Stimulated activated CD8-positive, alpha-beta memory T cell treated with anti-CD3 and anti-CD28 coated beads, Interleukin-15, amount 100 ng/mL, for 1 hour (primary cell): ENCODE measurements at regions not wholly inside any gene's neighbourhood (a gene's known extent, or its start where the extent isn't known, plus 50 kb on each side); places are given as distances from the start of the nearest gene placed in this dataset.

Experiments
- DNase-seq: peaks from one replicate; pipeline ENCODE4 v3.0.0-alpha.2; 2020; ENCODE audit warnings: low read depth

GRCh38 chr13:40220299-40220935 lies 446.0 kb downstream of the FOXO1 start:
- no peak for DNase-seq

- DNase-seq, result no peak
Observed at GRCh38 chr13:40221131-40221459, 445.3 kb downstream of the FOXO1 start.

DNA sequence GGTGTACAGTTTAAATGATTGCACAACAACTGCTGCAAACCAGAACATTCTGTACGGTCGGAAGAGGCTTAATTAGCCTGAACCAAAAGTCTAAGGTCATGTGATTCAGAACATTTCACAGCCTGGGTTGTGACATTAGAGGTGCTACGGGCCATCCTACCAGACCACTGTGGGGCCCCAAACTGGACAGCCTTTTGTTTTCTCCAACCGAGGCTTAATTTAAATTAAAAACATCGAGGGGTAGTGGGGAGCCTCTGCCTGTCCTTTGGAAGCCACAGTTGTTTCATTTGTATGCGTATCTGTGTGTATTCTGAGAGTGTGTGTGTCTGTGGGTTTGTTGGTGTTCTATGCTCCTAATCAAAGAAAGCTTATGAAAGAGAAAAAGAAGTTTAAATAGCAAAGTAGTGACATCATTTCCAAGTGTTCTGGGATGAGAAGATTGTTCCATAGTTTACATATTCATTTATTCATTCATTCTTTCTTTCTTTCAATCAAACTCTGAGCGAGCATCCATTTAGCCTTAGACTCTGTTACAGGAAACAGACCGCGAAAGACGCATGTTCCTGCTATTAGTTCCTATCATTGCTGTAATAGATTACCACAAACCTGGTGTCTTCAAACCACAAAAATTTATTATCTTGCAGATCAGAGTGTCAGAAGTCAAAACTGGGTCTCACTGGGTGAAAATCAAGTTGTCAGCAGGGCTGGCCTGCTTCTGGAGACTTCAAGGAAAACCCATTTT lies 444.8 kb downstream of the FOXO1 start:
- no peak for DNase-seq

DNA sequence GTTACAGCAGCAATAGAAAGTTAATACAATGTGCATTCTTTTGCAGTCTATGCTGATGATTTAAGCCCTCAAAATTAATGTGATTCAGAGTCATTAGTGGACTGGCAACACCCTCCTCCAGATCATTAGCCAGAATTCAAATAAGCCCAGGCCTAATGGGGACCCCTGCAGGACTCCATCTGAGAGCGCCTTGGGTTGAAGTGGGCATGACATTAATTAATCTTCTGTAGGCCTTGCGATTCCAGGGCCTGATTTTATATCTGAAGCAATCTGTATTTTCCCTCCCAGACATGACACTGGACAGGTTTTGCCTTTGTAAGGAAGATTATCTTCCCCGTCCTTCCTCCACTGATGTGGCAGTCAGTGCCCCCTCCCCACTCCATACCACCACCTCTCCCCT lies 442.9 kb downstream of the FOXO1 start:
- DNase-seq, result no peak

GRCh38 chr13:40228496-40228895 lies 437.9 kb downstream of the FOXO1 start:
- no peak for DNase-seq

GRCh38 chr13:40228990-40229389 lies 437.5 kb downstream of the FOXO1 start:
- no peak for DNase-seq

DNA sequence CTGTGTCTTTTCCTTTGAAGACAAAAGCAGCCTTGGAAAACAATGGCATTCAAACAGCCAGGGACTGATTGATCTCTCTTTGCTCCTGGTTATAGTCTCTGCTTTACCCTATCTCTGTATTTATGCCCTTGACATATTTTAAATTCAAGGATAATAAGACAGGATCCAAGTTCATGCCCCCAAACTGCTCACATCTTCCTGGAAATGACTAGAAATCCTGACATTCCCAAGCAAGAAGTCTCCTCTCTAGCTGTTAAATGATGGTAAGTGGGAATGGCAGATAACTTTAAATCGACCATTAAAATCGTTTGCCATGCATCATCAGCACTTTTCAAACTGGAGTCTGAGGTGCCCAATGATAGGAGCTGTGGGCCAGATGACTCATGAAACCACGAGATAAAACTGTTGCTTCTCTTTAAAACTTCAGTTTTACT lies 435.6 kb downstream of the FOXO1 start:
- no peak for DNase-seq

DNA sequence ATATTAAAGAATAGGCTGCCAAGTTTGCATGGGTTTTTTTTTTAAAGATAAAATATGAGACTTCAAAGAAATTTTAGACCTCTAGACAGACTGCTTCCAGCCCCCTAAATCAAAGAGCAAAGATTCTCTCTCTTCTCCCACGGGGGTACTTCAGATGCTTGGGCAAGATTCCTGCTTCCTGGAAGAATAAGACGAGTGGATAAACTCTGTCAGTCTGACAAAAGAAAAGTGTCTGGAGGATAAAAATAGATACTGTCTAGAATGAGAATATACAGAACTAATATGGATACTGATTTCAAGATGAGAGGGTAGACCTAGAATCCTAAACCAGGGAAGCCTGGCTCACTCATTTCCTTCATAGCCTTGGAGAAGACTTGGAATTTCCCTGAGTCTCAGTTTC lies 435.1 kb downstream of the FOXO1 start:
- DNase-seq, result no peak

- DNase-seq, result no peak
Observed at GRCh38 chr13:40231751-40232150, 434.7 kb downstream of the FOXO1 start.

- DNase-seq, result no peak
Observed at GRCh38 chr13:40232311-40233040, 434.0 kb downstream of the FOXO1 start.

DNA sequence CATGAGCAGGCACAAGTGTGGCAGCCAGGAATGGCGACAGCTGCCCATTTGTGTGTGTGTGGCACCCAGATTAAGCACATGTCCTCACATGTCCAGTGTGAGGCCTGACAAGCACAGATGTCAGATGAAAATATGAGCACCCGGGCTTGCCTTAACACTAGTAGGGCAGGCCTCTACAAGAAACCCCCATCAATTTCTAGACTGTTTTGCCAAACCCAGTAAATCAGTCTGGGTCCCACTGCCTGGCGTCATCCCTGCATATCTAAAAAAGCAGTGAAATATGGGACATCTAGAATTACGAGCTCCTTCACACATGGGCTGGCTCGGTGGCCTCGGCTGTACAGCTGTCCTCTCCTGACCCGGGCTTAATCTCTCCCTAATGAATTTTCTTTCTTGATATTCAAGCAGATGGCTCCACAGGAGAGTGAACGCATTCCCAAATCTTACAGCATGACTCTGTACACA lies 432.7 kb downstream of the FOXO1 start:
- DNase-seq, result no peak

DNA sequence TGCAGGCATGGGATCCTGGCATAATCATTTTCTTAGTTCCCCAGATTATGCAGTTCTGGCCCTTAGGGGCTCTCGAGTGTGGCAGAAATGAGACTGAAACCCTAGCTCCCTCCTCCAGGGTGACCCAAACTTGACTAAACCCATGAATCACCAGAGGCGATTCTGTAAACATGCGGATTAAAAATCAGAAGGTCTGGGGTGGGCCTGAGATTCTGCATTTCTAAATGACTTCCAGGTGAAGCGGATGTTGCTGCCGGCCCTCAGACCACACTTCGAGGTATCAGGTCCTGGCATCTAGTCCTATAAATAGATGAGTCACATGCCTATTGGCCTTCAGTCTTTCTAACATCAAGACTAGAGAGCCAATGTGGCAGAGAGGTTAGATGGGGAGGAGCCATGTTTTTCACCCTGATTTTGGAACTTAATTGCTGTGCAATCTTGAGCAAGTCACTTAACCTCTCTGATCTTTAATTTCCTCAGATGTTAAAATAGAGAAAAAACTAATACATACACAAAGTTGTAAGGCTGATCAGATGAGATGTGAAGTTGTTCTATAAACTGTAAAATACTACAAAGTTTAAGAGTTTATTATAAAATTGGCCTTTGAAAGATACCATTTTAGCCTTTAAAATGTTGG lies 431.2 kb downstream of the FOXO1 start:
- no peak for DNase-seq

GRCh38 chr13:40236566-40237168 lies 429.8 kb downstream of the FOXO1 start:
- DNase-seq, result no peak

DNA sequence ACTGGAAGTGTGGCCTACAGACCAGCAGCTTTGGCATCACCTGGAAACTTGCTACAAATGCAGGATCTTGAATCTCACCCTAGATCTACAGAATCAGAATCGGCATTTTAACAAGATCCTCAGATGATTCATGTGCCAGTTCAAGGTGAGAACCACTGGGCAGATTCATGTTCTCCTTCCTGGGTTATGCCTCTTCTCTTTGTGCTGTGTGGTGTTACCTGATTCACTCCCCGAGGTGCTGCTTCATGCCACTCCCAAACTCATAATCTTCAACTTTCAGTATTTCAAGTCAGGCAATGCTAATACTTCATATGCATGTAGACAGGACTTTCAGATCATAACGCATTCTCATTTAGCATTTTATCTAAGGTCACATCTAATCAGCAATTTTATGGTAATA lies 427.7 kb downstream of the FOXO1 start:
- no peak for DNase-seq

DNA sequence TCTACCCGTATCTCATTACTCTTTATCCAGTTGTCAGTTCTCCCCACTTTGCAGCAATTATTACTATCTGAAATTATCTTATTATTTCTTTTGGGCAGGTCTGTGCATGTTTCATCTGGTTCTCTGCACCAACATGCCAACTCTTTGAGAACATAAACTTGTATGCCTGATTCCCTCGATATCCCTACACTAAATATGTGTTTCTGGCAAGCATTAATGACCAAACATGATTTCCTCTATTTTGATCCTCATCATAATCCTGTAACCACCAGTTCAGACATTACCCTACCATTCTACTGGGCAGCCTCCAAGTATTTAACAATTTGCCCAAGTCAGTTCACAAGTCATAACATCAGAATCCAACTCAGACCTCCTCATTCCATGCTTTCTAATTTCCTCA lies 426.1 kb downstream of the FOXO1 start:
- DNase-seq, result no peak

DNA sequence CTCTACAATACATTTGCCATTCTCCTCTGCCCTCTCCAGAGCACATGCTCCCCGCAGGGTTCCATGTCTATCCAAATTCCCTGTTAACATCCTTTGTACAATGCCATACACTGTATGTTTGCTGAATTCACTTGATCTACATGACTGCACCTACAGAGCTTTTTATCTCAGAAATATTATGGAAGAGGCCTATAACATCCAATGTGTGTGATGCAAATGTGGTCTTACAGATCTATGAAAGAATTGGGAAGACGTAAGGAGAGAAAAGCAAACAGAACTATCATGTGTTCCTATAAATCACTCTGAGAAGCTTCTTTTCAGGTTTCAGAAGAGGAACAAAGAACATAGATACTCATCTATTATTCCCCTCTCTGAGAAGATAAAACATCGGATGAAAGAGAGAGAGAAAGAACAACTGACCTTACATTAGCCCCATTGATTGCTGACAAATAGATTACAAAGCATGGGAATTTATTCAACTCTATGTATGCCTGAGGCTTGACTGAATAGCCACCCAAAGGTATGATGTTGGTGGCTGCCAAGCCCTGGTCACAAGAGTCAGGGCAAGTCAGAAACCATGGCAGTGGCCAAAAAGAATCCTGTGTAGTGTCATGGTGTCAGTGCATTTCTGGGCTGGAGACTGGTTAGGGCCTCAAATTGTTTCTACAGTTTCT lies 425.2 kb downstream of the FOXO1 start:
- DNase-seq, result no peak

GRCh38 chr13:40243047-40243446 lies 423.4 kb downstream of the FOXO1 start:
- DNase-seq, result no peak

- no peak for DNase-seq
Observed at GRCh38 chr13:40243982-40244381, 422.5 kb downstream of the FOXO1 start.

DNA sequence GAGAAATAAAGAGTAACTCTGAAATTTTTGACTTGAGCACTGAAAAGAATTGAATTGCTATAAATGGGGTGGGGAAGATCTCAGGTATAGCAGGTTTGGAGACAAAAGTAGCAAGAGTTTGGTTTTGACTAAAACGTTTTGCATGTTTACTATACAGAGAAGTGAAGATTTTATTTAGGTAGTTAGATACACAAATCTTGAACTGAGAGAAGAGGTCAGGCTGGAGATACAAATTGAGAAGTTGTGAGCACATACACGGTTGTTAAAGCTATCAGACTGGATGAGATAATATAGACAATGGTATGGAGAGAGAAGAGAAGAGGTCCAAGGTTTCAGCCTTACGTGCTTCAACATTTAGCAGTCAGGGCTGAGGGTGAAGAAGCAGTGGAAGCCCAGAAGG lies 420.9 kb downstream of the FOXO1 start:
- DNase-seq, result no peak

- DNase-seq, result no peak
Observed at GRCh38 chr13:40247845-40248244, 418.6 kb downstream of the FOXO1 start.

GRCh38 chr13:40251343-40252032 lies 415.0 kb downstream of the FOXO1 start:
- no peak for DNase-seq
